SJCRH30 (cell line): ENCODE measurements at regions not wholly inside any gene's neighbourhood (a gene's known extent, or its start where the extent isn't known, plus 50 kb on each side); places are given as distances from the start of the nearest gene placed in this dataset.

Experiments
- DNase-seq, 2 experiments: peaks; one replicate each; pipeline ENCODE4 v3.0.0-alpha.2; 2015 to 2020
- H3K27ac ChIP-seq: fragments of 250-450 bp; sonication (Bioruptor Pico); 2 replicates; pipeline ENCODE4 v1.5.1; 2020; ENCODE audit warnings: mild to moderate bottlenecking, moderate library complexity
- H3K27me3 ChIP-seq: fragments of 250-450 bp; sonication (Bioruptor Pico); 2 replicates; pipeline ENCODE4 v1.5.1; 2020; ENCODE audit warnings: mild to moderate bottlenecking, moderate library complexity
- H3K36me3 ChIP-seq: fragments of 250-450 bp; sonication (Bioruptor Pico); 2 replicates; pipeline ENCODE4 v1.5.1; 2020; ENCODE audit warnings: mild to moderate bottlenecking, moderate library complexity
- H3K4me1 ChIP-seq: fragments of 250-450 bp; sonication (Bioruptor Pico); 2 replicates; pipeline ENCODE4 v1.5.1; 2020; ENCODE audit warnings: mild to moderate bottlenecking, moderate library complexity
- H3K4me3 ChIP-seq: fragments of 250-450 bp; sonication (Bioruptor Pico); 2 replicates; pipeline ENCODE4 v1.5.1; 2020; ENCODE audit warnings: mild to moderate bottlenecking, moderate library complexity
- H3K9me3 ChIP-seq: fragments of 250-450 bp; sonication (Bioruptor Pico); replicated peaks from 2 replicates; pipeline ENCODE4 v1.5.1; 2020; ENCODE audit warnings: mild to moderate bottlenecking, moderate library complexity

DNA sequence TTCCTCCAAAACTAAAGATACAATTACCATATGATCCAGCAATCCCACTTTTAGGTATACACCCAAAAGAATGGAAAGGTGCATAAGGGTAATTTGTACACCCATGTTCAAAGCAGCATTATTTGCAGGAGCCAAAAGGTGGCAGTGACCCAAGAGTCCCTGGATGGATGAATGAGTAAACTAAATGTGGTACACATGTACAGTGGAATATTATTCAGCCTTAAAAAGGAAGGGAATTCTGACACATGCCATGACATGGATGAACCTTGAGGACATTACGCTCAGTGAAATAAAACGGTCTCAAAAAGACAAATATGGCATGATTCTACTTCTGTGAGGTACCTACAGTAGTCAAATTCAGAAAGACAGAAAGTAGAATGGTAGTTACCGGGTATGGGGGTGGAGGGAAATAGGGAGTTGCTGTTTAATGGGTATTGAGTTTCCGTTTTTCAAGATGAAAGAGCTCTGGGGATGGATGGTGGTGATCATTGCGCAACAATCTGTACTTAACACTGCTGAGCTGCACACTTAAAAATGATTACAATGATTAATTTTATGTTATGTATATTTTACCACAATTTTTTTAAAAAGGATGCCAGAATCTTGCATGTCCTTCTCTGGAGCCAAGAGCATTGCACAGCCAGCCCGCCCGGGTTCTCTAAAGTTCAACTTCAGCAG, 518.9 kb upstream of the JARID2 start:
- no peak for DNase-seq
- Histone ChIP-seq H3K9me3 (no peaks in the 10 kb centered on the region), H3K4me1 (peaks cover 7% of the 10 kb centered on the region; the same call in 1 of the 2 replicates), H3K27me3 (no peaks in the 10 kb centered on the region), H3K4me3 (no peak overlapping the region), H3K27ac (no peak overlapping the region), H3K36me3 (no peaks in the 10 kb centered on the region)

DNA sequence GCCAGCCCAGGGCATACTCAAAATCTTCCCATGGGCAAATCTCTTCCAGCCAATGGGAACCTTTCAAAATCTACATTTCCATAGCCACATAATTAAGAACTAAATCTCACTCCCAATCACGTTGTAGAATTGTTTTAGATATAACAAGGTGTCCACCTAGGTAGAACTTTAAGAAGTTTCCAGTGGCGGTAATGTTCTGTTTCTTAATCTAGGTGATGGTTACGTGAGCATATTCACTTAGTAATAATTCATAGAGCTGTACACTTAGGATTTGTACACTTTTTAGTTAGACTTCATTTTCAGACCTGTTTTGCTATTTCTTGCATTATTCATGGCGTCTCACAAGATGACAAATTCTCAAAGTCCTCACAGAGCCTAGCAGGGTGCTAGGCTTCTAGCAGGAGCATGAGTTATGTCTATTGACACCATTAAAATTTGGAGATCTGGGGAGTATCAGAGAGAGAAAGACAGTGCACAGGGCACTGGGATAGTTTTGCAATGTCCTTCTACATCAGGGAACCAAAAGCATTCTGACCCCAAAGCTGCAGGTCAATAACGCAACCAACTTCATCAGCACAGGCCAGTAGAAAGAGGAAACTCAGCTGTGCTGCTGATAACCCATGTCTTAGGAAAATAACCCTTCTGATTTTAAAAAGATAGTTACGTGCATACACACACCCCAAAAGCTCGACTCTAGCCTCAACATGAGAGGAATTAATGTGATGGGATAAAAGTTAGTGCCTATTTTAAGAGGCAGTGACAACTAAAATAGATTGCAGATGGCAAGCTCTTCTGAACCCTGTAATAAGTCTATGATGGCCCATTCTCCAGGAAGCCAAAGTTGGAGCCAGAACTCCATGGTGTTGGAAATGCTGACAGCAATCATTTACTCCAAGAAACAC, 518.1 kb upstream of the JARID2 start:
- Histone ChIP-seq H3K36me3 (no peaks in the 10 kb centered on the region), H3K27me3 (no peaks in the 10 kb centered on the region), H3K27ac (no peak overlapping the region), H3K4me3 (no peak overlapping the region), H3K9me3 (no peaks in the 10 kb centered on the region), H3K4me1 (peaks cover 7% of the 10 kb centered on the region; the same call in 1 of the 2 replicates)
- no peak for DNase-seq

DNA sequence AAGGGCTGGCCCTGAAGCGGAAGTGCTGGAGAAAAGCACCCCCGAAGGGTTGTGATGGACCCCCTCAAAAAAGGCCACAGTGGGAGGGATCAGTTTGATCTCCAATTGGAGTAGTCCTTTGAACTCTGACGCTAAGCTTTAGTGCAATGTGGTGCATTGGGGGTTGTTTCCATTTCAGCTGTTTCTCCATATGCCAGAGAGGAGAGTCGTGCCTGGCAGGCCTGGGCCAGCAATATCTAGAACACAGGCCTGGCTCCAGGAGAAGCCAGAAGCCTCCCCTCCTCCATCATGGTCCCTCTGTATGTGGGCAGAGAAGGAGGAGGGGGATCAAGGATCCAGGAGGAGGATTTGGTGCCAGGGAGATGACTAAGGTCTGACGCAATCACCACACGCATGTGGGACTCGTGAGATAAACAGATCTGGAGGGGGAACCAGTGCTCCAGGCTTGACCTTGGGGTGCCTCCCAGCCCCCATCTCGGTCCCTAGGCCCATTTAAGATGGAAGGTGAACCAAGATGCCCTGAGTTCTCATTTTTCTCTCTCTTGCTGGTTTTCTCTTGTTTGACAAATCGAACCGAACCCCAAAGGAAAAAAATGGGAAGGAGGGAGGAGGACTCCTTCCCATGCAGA, 517.4 kb upstream of the JARID2 start:
- DNase-seq = no peak
- H3K36me3 ChIP-seq = no peaks in the 10 kb centered on the region
- no peaks in the 10 kb centered on the region for H3K27me3 ChIP-seq
- H3K4me1 ChIP-seq = peaks cover 7% of the 10 kb centered on the region; the same call in 1 of the 2 replicates
- H3K4me3 ChIP-seq = no peak overlapping the region
- H3K9me3 ChIP-seq = no peaks in the 10 kb centered on the region
- peak overlapping the region; percentile 50 for H3K27ac ChIP-seq

DNA sequence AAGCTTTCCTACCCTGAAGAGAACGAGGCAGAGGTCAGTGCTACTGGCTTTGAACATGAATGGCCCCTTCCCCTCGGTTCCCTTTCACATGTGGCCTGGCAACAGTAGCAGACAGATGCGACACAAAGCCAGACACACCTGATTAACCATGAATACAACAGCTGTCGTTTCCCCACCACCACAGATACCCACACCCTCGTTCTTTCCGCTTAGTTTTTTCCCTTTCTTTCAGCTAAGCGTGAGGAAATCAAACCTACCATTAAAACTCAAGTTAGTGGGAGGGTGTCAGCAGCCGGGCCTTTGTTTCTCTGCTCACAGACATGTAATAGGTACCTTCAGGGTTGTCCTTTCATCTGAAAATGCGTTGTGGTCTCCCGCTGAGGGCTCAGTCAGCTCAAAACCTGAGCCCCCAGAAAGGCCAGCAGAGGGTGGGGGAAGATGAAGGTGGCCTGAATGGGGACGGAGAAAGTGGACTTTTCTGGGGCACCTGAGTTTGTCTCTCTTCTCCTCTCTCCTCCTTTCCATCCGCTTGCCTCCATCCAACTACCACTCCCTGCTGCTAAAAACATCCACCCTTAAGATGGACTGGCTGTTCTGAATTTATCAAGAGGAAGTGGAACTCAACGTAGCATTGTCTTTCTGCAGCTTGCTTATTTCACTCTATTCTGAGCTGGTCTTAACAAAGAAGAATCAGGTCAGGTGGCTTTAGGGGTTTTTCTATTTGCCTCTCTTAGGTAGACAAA, 516.6 kb upstream of the JARID2 start:
- no peaks in the 10 kb centered on the region for H3K9me3 ChIP-seq
- H3K27ac ChIP-seq = peak overlapping the region; percentile 50
- H3K4me3 ChIP-seq = no peak overlapping the region
- no peaks in the 10 kb centered on the region for H3K36me3 ChIP-seq
- DNase-seq = peak; percentile 13 to 58
- no peaks in the 10 kb centered on the region for H3K27me3 ChIP-seq
- H3K4me1 ChIP-seq = peaks cover 7% of the 10 kb centered on the region; the same call in 1 of the 2 replicates

DNA sequence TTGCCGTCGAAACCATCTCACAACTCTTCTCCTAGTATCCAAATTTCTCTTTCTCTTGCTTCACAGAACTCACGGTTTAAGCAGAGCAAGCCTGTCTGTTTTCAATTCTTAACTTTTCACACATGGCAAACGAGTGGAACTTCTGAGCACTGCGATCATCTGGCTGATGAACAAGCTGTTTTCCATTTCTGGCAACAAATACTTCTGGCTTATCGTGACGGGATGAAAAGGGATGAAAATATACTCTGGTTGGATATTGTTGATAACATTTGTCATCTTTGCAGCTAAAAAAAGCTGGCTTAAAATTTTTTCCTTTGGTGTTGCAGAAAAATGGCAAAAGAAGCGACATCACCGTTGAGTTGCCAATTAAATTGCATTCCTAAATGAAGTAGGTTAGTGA, 515.2 kb upstream of the JARID2 start:
- DNase-seq = no peak
- Histone ChIP-seq H3K4me3 (no peak overlapping the region), H3K27me3 (no peaks in the 10 kb centered on the region), H3K9me3 (no peaks in the 10 kb centered on the region), H3K4me1 (peaks cover 7% of the 10 kb centered on the region; the same call in 1 of the 2 replicates), H3K36me3 (no peaks in the 10 kb centered on the region), H3K27ac (no peak overlapping the region)

DNA sequence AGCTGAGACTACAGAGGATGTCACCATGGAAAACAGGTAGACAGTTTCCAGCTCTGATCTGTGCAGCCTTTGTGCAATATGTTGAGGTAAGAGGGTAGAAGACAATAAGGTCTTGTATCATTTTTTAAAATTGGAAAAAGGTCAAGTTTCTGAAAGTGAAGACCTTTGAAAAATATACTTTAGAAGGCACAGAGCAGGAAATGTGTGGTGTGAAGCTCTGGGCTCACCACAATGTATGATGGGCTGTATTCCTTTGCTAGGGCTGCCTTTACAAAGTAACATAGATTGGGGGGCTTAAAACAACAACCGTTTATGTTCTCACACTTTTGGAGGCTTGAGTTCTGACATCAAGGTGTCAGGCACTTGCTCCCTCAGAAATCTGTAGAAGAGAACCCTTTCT, 514.3 kb upstream of the JARID2 start:
- Histone ChIP-seq H3K9me3 (no peaks in the 10 kb centered on the region), H3K36me3 (no peaks in the 10 kb centered on the region), H3K27me3 (no peaks in the 10 kb centered on the region), H3K4me3 (no peak overlapping the region), H3K27ac (no peak overlapping the region), H3K4me1 (peaks cover 7% of the 10 kb centered on the region; the same call in 1 of the 2 replicates)
- no peak for DNase-seq

DNA sequence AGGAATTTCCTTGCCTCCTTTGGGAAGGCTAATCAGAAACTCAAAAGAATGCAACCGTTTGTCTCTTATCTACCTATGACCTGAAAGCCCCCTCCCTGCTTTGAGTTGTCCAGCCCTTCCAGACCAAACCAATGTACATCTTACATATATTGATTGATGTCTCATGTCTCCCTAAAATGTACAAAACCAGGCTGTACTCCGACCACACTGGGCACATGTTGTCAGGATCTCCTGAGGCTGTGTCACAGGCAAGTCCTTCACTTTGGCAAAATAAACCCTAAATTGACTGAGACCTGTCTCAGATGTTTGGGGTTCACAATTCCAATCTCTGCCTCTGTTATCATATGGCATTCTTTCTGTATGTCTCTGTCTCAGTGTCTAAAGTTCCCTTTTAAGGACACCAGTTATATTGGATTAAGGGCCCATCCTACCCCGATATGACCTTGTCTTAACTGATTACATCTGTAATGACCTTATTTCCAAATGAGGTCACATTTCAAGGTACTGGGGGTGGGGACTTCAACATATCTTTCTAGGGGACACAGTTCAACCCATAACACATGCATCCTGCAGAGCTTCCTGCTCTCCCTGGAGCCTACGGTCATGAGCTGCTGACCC, 513.5 kb upstream of the JARID2 start:
- no peaks in the 10 kb centered on the region for H3K36me3 ChIP-seq
- H3K27me3 ChIP-seq = no peaks in the 10 kb centered on the region
- no peak overlapping the region for H3K27ac ChIP-seq
- H3K4me1 ChIP-seq = peaks cover 7% of the 10 kb centered on the region; the same call in 1 of the 2 replicates
- H3K4me3 ChIP-seq = no peak overlapping the region
- DNase-seq = no peak
- H3K9me3 ChIP-seq = no peaks in the 10 kb centered on the region

DNA sequence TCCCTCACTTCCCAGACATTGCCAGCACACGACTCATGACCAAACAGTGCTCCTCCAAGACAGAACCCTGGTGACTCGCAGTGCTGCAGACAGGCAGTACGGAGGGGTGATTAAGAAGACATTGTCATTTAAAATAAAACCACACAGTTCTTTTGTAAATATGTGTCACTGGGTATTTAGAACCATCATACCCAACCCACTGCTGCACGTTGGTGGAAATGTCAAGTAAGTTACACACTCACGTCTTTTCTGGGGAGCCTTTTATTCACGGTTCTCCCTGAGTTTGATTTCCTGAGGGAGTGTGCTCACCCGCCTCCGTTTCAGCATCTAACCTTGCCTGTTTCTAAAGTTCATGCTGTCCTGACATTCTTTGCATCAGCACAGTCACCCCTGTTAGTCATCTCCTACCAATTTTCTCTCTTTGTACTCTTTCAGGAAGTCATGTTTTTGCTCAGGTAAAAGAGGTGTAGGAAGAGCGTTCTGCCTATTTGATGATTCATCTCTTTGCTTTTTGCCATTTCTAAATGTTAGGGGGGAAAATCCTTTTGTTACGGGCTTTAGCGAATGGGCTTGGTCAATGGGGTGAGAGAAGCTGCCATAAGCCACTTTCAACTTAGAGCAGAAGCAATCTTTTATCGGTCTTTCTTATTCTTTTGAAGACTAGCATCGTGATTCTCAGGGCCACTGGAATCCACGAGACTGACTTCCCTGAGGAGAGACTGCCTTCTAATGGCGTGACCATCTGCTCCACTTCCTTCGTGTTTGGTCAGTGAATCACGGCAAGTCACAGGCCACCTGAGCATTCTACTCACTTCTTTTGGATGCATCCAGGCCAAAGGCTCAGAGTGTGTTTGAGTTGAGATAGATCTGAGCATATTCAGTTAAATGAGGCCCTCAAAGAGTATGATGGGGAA, 512.8 kb upstream of the JARID2 start:
- no peak overlapping the region for H3K27ac ChIP-seq

DNA sequence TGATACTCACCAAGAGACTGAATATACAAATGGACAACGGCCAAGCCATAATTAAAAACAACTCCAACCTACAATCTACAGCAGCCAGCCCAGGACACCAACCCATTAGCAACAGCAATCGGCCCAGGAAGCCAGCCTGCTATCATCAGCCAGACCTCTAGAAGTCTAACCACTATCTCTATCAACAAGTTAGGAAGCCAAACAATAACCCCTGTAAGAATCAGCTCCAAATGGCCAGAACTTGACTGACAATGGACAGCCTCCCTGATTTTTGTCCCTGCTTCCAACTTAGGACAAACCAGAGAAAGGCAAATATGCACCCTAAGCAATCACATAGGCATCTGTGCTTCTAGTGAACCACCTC, 511.8 kb upstream of the JARID2 start:
- Histone ChIP-seq H3K4me3 (no peak overlapping the region), H3K27ac (no peak overlapping the region), H3K36me3 (no peaks in the 10 kb centered on the region), H3K4me1 (peaks cover 5% of the 10 kb centered on the region; the same call in 1 of the 2 replicates), H3K27me3 (no peaks in the 10 kb centered on the region), H3K9me3 (no peaks in the 10 kb centered on the region)
- no peak for DNase-seq

More for the DNA sequence above, 512.8 kb upstream of the JARID2 start:
- no peaks in the 10 kb centered on the region for H3K27me3 ChIP-seq
- H3K4me1 ChIP-seq = peaks cover 7% of the 10 kb centered on the region; the same call in 1 of the 2 replicates
- DNase-seq = no peak
- no peaks in the 10 kb centered on the region for H3K36me3 ChIP-seq
- H3K9me3 ChIP-seq = no peaks in the 10 kb centered on the region
- no peak overlapping the region for H3K4me3 ChIP-seq

DNA sequence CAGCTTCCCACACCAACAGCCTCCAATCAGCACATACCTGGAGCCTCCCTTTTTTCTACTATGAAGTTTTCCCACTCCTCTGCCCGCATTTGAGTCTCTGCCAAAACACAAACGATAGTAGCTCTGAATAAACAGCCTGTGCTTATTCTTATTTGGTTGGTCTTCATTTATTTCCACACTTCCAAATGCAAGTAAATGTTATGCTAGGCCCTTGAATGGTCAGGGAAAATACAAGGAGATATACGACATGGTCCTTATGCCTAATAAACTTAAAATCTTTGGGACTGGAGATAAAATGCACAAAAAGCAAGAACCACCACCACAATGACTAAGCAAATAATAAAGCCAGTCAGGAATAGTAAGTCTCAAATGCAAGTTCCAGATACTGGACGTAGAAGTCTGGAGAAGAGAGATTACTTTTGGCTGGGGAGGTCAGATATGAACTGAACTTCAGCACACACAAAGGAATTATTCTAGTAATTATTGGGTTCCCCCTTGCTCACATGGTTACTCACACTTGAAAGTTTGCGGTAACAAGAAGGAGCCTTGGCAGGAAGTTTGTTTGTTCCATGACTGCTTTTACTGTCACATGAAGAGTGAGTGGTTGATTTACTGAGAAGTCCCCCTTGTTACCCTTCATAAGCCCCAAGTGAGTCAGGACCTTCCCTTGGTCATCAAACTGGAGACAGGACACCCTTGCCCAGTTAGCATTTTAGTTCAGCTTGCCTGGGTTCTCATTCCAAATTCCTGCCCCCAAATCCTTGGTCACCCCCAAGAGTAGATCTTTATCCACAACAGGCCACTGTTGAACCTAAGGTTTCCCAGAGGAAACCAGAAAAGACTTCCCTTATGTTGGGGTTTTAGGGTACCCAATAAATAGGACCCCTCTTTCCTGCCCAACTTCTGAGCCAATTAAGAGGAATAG, 511.2 kb upstream of the JARID2 start:
- no peak for DNase-seq
- no peaks in the 10 kb centered on the region for H3K4me1 ChIP-seq
- no peaks in the 10 kb centered on the region for H3K36me3 ChIP-seq
- no peaks in the 10 kb centered on the region for H3K9me3 ChIP-seq
- H3K4me3 ChIP-seq = no peak overlapping the region
- no peaks in the 10 kb centered on the region for H3K27me3 ChIP-seq
- no peak overlapping the region for H3K27ac ChIP-seq

DNA sequence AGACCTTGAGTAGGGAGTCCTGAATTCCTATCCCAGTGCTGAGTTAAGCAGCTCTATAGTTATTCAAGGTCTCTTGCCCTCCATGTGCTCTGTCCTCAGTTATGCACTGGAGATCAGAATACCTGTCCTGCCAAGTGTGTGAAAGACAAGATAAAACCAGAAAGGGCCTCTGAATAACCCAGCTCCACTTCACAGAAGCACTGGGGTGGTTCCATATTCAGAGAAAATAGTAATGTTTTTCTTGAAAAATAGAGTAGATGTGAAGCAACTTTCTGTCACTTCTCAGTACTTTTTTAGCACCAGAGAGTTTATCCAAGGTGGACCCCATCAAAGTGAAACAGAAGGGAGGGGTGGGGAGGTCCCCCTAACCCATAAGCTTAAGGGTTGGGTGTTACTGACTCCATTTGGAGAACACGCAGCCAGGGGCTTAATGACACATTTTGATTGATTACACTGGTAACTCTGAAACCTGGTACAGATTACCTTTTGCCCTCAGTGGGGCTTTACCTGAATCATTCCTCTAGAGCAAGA, 509.8 kb upstream of the JARID2 start:
- no peaks in the 10 kb centered on the region for H3K4me1 ChIP-seq
- no peaks in the 10 kb centered on the region for H3K9me3 ChIP-seq
- no peak overlapping the region for H3K27ac ChIP-seq
- DNase-seq = no peak
- H3K27me3 ChIP-seq = no peaks in the 10 kb centered on the region
- H3K36me3 ChIP-seq = no peaks in the 10 kb centered on the region
- H3K4me3 ChIP-seq = no peak overlapping the region

DNA sequence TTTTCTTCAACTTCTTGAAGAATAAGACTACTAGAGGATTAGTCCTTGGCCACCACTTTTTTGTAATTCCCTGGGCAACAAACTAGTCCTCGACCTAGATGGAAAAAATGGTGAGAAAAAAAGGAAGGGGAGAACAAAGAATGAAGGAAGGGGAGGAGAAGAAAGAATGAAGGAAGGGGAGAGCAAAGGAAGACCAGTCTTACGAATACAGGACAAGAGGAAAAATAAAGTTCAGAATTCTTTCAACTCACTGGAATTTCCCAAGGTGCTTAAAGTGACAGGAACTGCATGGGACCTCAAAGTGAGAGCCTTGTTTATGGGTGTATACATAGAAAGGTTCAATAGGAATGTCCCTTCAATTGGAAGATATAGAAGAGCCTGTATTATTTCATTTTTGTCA, 509.3 kb upstream of the JARID2 start:
- Histone ChIP-seq H3K27me3 (no peaks in the 10 kb centered on the region), H3K27ac (no peak overlapping the region), H3K36me3 (no peaks in the 10 kb centered on the region), H3K9me3 (no peaks in the 10 kb centered on the region), H3K4me1 (no peaks in the 10 kb centered on the region), H3K4me3 (no peak overlapping the region)
- no peak for DNase-seq
